HUDEP-2 (cell line): ENCODE measurements at regions not wholly inside any gene's neighbourhood (a gene's known extent, or its start where the extent isn't known, plus 50 kb on each side); places are given as distances from the start of the nearest gene placed in this dataset.
A peak's percentile ranks its signal among the peaks of the same experiment; 100 is the strongest.

Experiments used
- DNase-seq, 76 experiments: peaks; one replicate each; lab custom pipeline; 2025; ENCODE audit not compliant: unreplicated experiment in 76 of 76; lab: John Stamatoyannopoulos, UW

DNA sequence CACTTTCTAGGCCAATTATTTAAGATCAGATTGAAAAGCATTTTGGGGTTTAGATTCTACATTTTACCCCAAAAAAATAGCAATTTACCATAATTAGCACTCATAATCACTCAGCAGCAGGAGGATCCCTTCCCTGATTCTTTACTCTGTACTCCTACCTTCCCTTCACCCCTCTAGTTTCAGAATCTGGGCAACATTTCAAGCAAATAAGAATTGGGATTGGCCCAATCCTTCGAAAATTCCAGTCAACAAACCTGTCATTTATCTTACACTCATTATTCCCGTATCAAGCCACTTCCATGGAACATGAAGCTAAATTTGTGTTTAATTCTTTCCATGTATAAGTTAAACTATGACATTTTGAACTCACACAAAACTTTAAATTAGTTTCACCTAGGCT lies 349.1 kb upstream of the USP15 start:
- no peak for DNase-seq

- no peak for DNase-seq
Measured at GRCh38 chr12:61915420-61915819, 344.8 kb upstream of the USP15 start.

- DNase-seq: no peak
Measured at GRCh38 chr12:61916831-61917230, 343.4 kb upstream of the USP15 start.

- no peak for DNase-seq
Measured at GRCh38 chr12:61919686-61920085, 340.5 kb upstream of the USP15 start.

GRCh38 chr12:61920230-61920629 lies 340.0 kb upstream of the USP15 start:
- DNase-seq: no peak

GRCh38 chr12:61923152-61923551 lies 337.1 kb upstream of the USP15 start:
- no peak for DNase-seq

GRCh38 chr12:61934564-61934963 lies 325.6 kb upstream of the USP15 start:
- peak in 1 of 76 experiments; percentile 0 for DNase-seq

- DNase-seq: no peak
Measured at GRCh38 chr12:61939977-61940376, 320.2 kb upstream of the USP15 start.

DNA sequence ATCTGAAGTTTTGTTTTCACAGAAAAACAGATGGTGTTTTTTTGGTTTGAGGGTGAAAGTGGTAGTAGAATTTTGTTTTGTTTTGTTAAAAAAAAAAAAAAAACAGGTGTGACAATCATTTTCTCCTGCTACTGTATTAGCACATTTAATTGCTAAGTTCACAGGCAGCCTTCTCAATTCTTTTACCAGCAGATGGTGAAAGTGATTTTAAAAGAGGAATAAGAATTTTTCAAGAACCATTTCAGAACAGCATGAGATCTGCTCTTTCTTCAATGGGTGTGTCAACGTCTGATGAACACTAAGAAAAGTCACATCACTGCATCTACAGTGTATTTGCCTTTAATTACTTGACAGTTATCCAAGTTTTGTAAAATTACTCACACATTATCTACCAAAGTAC lies 303.7 kb upstream of the USP15 start:
- no peak for DNase-seq

- no peak for DNase-seq
Measured at GRCh38 chr12:61974461-61974860, 285.7 kb upstream of the USP15 start.

GRCh38 chr12:61985830-61986229 lies 274.4 kb upstream of the USP15 start:
- DNase-seq: no peak

DNA sequence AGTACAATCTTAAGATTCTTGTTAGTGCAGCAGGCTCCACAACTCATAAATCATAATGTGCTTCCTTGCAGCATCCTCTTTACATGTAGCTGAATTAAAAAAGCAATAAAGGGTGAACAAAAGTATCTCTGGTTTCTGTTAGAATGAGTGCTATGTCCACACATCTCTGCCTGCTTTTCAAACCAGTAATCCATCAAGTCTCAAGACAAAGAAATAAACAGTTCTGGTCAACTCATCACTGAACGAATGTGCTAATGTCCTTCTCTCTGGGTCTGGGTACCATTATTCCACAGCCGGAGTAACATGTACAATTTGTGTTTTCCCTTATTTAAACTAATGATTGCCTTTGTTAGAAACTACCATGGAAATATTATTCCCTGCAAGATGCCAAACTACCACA lies 273.0 kb upstream of the USP15 start:
- DNase-seq: no peak

DNA sequence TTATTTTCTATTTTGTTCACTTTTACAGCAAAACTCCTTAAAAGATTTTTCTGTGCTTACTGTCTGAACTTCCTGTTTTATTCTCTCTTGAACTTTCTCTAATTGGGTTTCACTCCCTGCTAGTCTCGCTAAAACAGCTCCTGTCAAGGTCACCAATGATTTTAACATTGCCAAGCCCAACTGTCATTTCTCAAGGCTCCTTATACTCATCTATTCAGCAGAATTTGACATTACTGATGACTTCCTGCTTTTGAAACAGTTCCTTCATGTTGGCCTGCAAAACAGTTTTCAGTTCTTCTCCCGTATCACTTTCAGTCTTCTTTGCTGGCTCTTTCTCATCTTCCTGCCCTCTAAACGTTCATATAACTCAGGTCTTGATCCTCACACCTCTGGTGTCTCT lies 268.5 kb upstream of the USP15 start:
- DNase-seq: no peak

DNA sequence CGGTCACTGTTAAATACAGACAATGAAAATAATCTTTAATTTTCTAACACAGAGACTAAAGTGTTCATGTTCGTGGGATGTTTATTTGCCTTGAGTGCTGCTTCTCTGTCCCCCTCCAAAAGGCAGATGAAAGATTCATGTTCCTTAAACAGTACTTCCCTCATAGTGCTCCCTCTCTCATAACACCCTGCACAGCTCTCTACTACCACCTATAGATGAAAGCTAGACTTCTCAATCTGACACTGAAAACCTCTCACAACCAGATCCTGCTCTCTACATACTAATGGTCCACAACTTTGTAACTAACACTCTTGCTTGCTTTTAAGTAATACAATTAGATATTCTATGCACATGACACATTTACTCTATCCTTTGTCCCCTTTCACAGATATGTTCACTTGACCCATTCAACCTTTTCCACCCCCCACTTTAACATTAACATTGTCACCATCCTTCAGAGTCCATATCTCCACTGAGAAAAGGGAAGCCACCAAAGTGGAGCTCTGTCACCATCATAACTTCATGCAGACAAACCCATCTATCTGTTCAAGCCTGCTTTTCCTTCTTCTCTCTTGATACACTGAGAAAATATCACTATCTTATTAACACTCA lies 266.4 kb upstream of the USP15 start:
- DNase-seq: peak in 10 of 76 experiments; percentile 1 to 48 (median 10)

- DNase-seq: no peak
Measured at GRCh38 chr12:61996717-61997116, 263.5 kb upstream of the USP15 start.

DNA sequence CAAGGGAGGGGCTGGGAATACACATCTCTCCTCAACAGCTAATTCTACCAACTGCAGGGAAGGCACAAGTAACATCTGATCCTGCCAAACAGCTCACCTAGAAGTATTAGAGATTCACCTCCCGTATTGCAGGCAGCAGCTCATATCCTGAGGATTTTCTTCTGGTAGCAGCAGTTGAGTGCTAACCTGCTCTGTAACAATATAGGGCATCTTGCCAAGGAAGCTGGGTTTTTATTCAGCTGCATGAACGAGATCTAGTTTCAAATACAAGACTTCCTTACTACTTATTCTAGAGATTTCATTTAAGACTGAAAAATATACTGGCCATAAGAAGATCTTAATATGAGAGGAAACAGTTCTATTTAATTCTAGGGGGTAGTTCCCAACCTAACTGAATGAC lies 261.4 kb upstream of the USP15 start:
- no peak for DNase-seq

GRCh38 chr12:61999311-61999710 lies 260.9 kb upstream of the USP15 start:
- DNase-seq: no peak

DNA sequence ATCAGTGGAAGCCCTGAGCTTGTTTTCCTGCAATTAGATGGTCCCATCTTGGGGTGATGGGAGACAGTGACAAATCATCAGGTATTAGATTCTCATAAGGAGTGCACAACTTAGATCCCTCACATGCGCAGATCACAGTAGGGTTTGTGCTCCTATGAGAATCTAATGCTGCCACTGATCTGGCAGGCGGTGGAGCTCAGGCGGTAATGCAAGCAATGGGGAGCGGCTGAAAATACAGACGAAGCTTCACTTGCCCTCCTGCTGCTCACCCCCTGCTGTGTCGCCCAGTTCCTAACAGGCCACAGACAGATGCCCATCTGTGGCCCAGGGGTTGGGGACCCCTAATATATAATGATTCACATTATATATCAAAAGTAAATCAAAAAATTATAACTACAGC lies 258.8 kb upstream of the USP15 start:
- no peak for DNase-seq

DNA sequence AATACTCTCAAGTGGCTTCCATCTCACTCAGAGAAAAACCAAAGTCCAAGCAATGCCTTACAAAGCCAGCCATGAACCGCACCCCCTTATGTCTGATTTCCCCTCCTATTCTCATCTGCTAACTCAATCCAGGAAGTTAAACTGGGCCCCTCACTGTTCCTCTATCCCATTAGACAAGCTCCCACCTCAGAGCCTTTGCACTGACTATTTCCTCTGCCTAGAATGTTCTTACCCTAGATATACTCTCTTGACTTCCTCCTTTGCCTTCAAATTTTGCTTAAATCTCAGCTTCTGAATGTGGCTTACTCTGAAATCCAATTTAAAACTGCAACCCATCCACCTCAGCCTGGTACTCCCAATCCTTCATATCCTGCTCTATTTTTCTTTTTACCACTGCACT lies 257.0 kb upstream of the USP15 start:
- DNase-seq: no peak

GRCh38 chr12:62003701-62004100 lies 256.5 kb upstream of the USP15 start:
- DNase-seq: no peak

DNA sequence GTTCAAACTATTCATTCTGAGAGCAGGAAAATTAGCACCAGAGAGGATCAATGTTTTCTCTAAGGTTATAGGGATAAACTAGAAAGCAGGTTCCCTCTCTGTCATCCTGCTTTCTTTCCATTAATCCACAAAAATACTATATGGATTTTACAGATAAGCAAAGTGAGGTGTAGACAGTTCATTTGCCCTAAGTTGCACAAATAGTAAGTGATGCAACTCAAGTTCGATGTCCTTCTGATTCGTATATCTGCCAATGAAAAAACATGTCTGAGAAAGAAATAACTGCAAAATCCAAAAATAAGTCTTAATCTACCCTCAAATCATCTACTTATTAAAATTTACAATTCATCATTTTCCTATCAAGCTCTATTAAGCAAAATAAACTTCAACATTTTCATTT lies 254.6 kb upstream of the USP15 start:
- DNase-seq: no peak

GRCh38 chr12:62006076-62006732 lies 254.0 kb upstream of the USP15 start:
- peak in 17 of 76 experiments; percentile 1 to 40 (median 3) for DNase-seq

DNA sequence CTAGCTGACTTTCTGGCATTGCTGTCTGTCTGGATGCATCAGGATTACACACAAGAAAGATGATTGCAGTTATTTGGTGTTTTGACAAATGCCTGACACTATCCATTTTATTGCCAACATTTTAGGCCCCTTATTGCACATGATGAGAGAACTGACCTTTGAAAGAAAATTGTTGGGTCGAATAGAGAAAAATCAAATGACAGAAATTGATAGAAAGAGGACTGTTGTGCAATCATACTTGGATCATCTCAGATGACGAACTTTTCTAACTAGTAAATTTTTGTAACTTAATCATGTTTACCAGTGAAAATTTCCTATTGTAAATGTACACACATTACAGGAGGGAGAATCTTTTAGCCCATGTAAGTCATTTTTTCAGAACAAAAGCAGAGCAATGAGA lies 251.5 kb upstream of the USP15 start:
- no peak for DNase-seq
